ELR (cell line): ENCODE measurements at regions not wholly inside any gene's neighbourhood (a gene's known extent, or its start where the extent isn't known, plus 50 kb on each side); places are given as distances from the start of the nearest gene placed in this dataset.

Experiments used
- DNase-seq: peaks from one replicate; pipeline ENCODE4 v3.0.0-alpha.2; 2015; ENCODE audit warnings: low read depth

DNA sequence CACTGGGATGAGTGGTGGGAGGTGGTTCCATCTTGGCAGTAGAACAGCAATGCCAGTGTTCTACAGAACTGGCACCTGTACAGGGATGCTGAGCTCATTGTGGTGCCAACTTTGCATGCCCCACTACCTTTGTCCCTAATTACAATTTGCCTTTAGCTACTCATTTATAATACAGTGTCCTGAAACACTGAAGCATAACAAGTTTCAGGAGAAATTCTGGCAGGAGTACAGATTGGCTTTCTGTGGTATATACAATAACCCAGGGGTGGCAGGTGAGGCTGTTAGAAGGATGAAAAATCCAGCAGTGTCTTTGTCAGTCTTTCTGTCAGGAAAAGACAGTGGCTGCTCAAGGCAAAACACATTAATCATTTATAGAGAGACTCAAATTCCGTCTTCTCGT lies 240.3 kb downstream of the FAM76B start:
- DNase-seq = no peak

DNA sequence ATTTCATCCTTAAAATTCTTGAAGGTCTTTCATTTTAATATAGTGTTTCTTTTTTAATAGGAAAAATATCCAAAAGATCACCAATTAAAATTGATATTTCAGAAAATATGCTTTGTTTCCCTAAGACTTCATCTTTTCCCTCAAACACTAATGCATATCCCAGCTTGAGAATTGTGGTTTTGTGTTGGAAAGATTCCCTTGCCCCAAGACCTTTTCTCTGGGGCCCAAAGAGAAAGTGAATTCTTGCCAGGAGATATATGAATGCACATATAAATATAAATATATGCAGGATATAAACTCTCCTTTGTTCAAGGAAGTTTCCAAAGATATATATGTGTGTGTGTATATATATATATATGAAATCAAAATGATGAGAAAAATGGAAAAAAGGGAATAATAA lies 241.2 kb downstream of the FAM76B start:
- no peak for DNase-seq

- no peak for DNase-seq
Measured at GRCh38 chr11:95547976-95548375, 241.6 kb downstream of the FAM76B start.

DNA sequence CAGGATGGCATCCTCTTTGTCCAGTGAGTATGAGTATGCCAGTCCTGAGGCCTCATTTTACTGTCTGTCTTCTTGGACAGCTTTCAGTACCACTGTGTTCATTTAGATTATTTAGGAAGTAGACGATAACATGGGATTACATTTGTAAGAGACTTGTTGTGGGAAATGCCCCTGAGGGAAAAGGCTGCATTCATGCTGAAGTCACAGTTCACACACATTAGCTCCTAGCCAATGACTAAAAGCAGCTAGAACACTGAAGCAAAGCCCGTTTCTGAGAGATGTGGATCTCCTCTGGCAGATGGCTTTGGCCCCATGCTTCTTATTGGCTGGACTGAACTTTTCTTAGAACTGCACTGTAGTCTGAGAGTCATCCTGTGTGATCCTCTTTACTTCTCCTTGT lies 242.4 kb downstream of the FAM76B start:
- DNase-seq = no peak

DNA sequence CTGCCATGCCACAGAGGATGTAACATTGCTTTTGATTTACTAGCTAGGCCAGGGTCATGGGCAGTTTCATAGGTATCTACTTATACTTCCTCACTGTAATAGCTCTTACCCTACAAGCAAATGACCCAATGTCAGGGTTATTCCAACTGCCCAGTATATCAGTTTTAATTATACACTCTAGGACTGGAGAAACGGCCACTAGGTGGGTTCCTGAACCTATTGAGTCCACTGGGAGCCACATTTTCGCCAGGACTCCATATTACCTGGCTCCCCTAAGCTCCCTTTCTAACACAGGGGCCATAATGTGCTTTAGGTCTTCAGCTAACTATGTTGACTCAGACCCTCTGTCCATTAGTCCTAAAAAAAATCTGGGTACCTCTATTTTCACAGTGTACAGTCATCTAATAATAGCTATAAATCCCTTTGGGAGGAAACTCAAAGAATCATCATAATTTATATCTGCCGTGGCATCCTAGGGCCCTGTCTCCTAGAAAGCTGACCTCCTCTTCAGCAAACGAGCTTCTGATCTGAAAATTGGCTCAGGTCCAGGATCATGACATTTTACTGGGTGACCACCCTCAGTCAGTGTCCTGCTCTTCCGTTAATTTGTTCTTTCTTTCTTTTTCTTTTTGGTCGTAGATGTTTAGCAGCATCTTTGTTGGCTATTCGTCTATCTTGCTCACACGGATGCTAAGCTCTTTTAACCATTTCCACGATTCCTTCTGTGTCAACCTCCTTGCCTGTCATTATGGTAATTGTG lies 244.3 kb downstream of the FAM76B start:
- DNase-seq = peak; percentile 27

GRCh38 chr11:95544095-95544856 lies 245.3 kb downstream of the FAM76B start:
- peak; percentile 58 for DNase-seq

- DNase-seq = no peak
Measured at GRCh38 chr11:95542868-95543551, 246.6 kb downstream of the FAM76B start.

DNA sequence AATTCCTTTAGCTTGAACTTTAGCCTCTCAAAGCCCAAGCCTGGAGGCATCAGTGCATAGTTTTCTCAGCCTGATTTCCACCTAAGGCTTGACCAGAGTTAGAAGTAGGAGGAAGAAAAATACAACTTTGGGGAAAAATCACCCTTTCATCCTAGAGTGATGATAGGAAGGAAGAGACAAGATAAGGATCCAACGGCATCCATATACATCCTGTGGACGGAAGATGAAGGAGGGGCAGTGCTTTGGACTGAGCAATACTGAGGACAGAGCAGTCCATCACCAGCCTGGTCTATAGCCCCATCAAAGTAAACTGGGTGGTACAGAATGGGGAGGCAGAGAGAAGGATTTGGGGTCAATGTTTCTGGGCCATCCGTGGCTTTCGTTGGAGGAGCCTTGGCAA lies 247.9 kb downstream of the FAM76B start:
- DNase-seq = no peak

GRCh38 chr11:95536047-95536690 lies 253.4 kb downstream of the FAM76B start:
- DNase-seq = no peak

DNA sequence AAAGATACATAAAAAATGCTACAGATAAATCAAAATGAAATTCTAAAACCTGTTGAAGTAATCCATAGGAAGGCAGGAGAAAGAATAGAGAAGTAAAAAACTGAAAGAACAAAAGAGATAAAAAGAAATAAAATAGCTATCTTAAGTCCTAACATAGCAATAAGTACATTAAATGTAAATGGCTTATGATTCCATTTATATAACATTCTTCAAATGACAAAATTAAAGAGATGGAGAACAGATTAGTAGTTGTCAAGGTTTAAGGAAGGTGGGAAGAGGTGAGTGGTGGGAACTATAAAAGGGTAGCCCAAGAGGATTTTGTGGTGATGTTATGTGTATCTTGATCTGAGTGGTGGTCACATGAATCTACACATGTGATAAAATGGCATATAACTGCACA lies 254.8 kb downstream of the FAM76B start:
- no peak for DNase-seq

DNA sequence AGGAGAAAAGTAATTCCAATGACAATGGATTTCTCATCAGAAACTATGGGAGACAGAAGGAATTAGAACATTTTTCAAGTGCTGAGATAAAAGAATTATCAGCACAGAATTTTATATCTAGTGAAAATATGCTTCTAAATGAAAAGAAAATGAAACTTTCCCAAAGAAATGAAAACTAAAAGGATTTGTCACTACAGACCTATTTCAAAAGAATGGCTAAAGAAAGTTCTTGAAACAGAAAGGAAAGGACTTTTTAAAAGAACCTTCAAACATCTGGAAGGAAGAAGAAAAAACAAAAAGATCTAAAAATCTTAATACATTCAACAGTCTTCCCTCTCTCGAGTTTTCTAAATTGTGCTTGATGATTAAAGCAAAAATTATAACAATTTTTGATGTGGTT lies 255.4 kb downstream of the FAM76B start:
- DNase-seq = no peak

GRCh38 chr11:95531116-95531515 lies 258.5 kb downstream of the FAM76B start:
- DNase-seq = no peak

GRCh38 chr11:95524314-95525036 lies 265.1 kb downstream of the FAM76B start:
- no peak for DNase-seq

GRCh38 chr11:95522874-95523273 lies 266.7 kb downstream of the FAM76B start:
- no peak for DNase-seq

- no peak for DNase-seq
Measured at GRCh38 chr11:95521862-95522261, 267.7 kb downstream of the FAM76B start.

DNA sequence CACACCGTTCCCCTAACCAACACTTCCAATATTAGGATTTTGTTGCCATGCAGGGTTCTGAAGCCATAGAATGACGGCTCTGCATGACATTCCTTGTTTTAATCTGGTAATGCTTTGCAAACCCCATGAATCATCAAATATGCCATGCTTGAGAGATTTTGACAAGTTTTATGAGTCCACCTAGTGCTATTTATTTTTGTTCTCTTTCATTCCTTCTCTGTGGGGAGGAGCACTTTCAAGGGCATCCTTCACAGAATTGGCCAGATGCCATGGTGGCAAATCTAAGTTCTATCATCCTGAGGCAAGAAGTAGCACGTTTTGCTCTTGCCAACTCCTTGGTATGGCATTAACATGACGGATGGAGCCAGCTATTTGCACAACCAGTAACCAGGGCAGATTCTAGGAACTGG lies 268.4 kb downstream of the FAM76B start:
- no peak for DNase-seq

DNA sequence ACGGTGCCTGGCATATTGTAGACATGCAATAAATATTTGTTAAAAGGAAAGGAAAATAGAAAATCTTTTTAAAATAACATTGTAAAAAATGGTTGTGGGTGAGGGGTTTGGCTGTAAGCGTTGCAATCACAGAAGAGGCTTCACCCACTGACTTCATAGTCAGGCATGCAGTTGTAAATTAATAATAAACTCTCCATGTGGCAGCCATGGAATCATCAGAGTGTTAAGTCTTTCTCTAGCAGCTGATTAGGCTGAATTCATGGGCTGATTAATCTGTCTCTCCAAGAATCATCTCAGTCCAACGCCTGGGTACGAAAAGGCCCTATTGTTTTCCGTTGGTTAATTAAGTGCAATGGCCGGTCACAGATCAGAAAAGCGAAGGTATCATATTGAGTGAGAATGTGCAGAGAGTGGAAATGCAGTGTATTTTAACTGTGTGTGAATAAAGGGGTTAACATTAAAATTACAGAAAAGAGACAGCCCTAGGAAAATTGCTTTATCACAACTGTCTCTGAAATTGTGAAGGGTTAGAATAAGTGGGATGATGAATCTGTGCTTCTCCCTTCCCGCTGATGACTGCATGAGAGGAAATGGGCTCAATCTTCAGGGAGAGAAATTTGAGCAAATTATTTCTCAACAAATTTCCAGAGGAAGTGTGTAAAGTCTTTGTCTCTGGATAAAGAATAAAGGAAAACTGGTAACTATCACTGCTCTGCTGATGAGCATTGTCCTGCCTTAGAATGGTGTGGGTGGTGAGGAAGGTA lies 269.0 kb downstream of the FAM76B start:
- DNase-seq = no peak

DNA sequence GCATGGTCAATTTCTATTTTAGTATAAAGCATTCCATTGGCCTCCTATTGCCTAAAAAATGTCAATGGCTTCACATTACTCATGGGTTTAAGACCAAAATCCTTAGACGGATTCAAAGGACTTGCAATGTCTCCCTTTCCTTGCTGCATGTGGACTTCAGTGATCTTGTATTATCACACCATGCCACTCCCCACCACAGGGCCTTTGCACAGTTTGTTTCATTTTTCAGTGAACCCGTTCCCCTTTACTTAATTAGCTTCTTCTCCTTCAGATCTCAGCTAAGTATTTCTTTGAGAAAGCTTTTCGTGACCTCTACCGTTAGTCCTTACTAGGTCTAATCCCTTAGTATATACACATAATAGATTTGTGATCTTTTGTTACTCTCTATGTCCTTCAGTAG lies 269.7 kb downstream of the FAM76B start:
- no peak for DNase-seq

- no peak for DNase-seq
Measured at GRCh38 chr11:95517453-95517852, 272.1 kb downstream of the FAM76B start.

GRCh38 chr11:95516786-95517185 lies 272.8 kb downstream of the FAM76B start:
- DNase-seq = peak; percentile 65

- DNase-seq = no peak
Measured at GRCh38 chr11:95516175-95516574, 273.4 kb downstream of the FAM76B start.
